HG03103 (cell line): ENCODE measurements at regions not wholly inside any gene's neighbourhood (a gene's known extent, or its start where the extent isn't known, plus 50 kb on each side); places are given as distances from the start of the nearest gene placed in this dataset.
"Not testable (repeated sequence)": the region's sequence is repeated elsewhere in the genome, so short reads cannot be mapped to it uniquely, and the experiment has no call there.

Experiments
- ATAC-seq: cut with Tn5 transposase; IDR thresholded peaks from one replicate; pipeline ENCODE4 v1.9.1; 2021; ENCODE audit warnings: low read depth; ENCODE audit not compliant: unreplicated experiment

DNA sequence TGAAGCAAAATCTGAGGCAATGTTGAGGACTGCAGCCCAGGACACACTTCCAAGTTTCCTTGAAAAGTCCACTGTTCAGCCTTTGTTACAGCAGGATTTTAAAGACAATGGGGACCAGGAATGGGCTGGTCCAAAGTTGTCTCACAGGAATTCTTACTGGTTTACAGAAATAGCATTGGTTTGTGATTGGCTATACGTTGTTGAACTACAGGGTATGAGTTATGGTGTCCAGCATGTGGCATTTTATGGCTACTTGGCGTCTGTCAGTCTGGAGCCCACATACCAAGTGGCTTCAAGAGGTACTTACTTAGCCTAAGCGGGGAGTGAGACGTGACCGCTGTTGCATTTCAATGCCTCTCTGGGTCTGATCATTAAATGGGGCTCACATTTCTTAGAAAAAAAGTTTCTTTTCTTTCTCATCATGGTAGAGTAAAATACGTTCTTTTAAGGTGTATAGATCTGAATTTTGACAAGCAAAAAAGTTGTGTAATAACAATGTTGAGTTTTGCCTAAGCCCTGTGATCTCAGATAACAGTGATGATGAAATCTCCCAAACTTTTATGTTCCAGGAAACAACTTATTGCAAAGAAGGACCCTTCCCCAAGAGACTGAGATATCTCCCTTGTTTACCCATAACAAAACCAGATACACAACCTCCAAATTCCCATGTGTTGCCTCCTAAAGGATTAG, 100.0 kb upstream of the TRIM24 start:
- no peak for ATAC-seq

DNA sequence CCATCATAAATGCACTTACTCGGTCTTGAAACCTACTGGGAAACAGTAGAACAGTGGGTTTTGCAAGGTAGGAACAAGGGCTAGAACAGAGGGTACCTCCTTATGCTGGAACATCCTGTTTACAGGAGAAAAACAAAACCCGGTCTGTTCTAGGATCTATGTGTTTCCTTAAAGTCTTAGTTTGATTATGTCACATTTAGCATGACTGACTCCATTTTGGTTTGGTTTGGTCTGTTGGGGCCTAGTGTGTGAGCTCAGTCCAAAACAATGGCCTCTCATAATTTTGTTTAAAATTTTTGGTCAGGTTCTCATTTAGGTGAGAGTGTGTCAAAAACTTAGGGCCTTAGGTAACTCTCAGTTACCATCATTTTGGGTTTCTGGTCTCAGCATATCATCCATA, 96.3 kb upstream of the TRIM24 start:
- no peak for ATAC-seq

DNA sequence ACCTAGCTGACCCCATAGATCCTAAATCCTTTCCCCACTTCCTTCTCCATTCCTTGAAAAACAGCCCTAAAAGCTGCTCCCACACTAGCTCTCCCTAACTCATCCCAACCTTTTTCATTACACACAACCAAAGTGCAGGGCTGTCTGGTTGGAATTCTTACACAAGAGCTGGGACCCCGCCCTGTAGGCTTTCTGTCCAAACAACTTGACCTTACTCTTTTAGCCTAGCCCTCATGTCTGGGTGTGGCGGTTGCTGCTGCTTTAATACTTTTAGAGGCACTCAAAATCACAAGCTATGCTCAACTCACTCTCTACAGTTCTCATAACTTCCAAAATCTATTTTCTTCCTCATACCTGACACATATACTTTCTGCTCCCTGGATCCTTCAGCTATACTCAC, 93.9 kb upstream of the TRIM24 start:
- ATAC-seq = not testable (repeated sequence)

DNA sequence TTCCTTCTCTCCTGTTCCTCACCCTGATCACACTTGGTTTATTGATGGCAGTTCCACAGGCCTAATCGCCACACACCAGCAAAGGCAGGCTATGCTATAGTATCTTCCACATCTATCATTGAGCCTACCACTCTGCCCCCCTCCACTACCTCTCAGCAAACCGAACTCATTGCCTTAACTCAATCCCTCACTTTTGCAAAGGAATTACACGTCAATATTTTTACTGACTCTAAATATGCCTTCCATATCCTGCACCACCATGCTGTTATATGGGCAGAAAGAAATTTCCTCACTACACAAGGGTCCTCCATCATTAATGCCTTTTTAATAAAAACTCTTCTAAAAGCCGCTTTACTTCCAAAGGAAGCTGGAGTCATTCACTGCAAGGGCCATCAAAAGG, 93.4 kb upstream of the TRIM24 start:
- ATAC-seq = not testable (repeated sequence)

DNA sequence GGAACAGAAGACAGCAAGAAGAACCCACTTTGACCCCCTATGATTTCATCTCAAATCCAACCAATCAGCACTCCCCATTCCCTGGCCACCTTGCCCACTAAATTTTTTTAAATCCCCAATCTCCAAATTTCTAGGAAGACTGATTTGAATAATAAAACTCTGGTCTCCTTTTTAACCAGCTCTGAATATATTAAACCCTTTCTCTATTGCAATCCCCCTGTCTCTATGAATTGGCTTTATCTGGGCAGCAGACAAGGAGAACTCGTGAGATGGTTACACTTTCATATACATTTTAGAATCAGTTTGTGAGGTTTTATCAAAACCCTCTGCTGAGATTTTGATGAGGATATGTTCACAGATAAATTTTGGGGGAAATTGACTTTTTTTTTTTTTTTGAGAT, 90.3 kb upstream of the TRIM24 start:
- no peak for ATAC-seq

DNA sequence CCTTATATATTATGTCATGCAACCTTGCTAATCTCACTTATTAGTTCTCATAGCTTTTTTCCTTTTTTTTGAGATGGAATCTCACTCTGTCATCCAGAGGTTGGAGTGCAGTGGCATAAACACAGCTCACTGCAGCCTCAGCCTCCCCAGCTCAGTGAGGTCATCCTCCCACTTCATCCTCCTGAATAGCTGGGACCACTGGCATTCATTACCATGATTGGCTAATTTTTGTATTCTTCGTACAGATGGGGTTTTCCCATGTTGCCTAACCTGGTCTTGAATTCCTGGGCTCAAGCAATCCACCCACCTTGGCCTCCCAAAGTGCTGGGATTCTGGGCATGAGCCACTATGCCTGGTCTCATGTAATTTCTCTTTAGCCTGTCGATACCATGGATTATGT, 89.1 kb upstream of the TRIM24 start:
- ATAC-seq = no peak

DNA sequence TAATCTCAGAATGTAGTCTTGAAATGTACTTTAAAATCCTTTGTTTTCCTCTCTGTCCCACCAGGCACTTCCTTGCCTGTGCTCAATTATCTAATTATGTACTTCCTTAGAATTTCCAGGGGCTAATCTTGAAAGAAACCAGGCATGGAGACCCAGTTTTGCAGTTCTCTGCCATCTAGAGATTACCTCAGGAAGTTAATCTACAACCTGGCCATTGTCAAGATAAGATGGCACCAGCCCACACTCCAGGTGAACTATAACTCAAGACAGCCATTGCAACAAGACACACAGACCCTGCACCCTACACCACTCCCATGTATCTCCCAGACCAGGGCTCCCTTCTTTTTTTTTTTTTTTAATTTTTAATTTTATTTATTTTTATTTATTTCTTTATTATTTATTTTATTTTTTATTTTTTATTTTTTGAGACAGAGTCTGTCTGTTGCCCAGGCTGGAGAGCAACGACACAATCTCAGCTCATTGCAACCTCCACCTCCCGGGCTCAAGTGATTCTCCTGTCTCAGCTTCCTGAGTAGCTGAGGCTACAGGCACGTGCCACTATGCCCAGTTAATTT, 85.9 kb upstream of the TRIM24 start:
- no peak for ATAC-seq

DNA sequence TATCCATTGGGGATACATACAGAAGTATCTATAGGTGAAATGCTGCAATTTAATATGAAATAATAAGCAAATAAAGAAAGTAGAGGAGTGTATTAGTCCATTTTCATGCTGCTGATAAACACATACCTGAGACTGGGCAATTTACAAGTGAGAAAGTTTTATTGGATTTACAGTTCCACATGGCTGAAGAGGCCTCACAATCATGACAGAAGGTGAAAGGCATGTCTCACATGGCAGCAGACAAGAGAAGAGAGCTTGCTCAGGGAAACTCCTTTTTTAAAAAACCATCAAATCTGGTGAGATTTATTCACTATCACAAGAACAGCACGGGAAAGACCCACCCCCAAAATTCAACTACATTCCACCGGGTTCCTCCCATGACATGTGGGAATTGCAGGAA, 82.8 kb upstream of the TRIM24 start:
- ATAC-seq = no peak

DNA sequence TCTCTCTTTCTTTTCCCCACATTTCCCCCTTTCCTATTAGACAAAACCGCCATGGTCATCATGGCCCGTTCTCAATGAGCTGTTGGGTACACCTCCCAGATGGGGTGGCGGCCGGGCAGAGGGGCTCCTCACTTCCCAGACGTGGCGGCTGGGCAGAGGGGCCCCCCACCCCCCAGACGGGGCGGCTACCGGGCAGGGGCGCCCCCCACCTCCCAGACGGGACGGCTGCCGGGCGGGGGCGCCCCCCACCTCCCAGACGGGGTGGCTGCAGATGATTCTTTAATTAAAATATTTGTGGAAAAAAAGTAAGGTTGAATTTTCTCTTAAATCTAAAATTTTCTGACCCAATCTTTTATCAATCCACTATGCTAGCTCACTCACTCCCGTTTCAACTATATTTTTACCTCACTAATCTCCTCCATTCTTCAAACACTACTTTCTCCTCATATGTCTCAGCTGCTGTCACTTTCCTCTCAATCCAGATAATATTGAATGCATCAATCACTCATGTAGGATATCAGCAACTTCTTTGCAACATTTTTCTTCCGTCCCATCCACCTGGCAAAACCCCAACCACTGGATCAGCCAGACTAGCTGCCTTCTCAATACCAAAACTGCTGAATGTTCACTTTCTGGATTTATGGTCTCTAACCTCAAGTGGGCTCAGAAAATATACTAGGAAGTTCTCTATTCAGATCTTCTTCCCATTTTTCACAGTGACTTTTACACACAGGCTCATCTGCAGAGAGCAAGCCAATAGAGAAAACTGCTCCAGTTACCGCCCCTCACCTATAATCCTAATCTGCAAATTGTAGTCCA, 81.1 kb upstream of the TRIM24 start:
- no peak for ATAC-seq

DNA sequence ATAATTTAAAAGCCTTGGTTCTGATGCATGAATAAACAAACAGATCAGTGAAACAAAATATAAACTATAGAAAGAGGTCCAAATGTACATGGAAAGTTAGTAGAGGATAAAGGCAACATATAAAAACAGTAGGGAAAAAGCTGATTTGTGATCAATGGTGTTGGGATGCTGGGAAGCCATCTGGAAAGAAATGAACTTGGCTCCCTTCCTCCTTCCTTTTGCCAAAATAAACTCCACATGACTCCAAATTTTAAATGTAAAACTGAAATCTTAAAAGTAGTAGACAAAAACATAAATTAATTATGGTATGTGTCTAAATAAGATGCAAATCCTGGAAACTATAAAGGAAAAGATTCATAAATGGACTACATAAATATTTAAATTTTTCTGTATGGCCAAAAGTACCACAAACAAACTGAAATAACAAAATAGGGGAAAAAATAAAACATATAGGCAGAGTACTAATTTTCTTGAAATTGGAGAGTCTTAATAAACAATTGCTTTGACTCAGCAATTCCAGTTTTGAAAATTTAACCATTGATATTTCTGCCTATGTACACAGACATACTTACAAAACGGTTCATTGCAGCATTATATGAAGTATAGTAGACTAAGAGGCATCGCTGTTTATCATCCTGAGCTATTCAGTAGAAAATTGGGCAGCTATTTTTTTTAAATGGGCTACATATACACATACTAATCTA, 77.0 kb upstream of the TRIM24 start:
- ATAC-seq = no peak

DNA sequence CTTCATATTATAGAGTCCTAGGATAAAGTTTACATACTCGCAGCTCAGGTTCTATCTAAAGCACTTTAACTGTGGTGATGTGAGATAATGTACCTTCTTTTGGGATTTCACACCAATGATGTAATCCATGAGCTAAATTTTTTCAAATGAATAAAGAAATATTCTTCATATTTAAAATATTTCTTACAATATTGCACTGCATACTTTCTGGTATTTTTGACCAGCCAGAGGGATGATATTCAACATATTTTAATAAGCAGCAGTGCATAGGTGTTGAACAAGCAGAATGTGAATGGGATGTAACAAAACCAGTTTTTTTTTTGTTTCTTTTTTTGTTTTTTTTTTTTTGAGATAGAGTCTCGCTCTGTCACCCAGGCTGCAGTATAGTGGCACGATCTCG, 73.2 kb upstream of the TRIM24 start:
- ATAC-seq = no peak

DNA sequence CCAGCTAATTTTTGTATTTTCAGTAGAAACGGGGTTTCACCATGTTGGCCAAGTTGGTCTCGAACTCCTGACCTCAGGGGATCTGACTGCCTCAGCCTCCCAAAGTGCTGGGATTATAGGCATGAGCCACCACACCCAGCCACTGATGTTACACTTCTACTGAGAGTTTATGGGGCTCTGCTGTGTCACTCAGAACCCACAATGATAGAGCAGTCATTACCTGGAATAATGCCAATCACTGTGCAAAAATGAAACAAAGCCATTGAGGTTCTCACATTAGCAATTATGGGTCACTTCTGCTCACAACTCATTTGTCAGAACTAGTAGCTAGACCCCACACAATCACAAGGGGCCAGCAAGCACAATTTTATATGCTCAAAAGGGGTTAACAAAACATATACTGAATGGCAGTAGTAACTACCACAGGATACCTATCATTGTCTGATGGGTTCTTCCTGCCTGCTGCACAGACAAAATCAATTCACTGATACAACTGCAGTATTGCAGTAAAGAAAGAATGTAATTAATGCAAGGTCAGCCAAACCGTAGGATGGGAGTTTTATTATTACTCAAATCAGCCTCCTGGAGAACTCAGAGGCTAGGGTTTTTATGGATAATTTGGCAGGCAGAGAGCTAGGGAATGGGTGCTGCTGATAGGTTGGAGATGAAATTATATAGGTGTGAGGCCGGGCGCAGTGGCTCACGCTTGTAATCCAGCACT, 72.1 kb upstream of the TRIM24 start:
- no peak for ATAC-seq

DNA sequence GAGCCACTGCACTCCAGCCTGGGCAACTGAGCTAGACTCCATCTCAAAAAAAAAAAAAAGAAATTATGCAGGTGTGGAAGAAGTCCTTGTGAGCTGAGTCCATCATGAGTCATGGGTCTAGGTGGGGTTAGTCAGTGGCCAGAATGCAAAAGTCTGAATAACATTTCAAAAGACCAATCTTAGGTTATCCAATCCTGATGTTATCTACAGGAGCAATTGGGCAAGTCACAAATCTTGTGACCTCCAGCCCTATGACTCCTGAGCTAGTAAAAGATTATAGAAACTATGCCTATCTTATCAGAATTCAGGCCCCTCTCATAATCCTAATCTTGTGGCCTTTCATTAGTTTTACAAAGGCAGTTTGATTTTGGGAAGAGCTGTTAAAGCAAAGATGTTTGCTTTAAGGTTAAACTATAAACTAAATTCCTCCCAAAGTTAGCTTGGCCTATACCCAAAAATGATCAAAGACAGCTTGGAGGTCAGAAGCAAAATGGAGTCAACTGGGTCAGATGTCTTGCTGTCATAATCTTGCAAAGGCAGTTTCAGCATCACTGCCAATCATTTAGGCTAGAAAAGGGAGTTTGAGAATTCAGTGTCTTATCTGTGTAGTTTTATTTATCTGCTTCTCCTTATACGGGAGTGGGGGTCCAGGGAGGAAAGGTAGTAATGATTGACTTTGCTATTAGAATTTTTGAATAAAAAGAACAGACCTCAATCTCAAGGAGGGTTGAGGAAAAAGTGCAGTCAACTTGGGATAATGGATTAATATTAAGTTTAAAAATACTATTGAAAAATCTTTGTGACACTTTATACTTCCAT, 71.2 kb upstream of the TRIM24 start:
- ATAC-seq = no peak

DNA sequence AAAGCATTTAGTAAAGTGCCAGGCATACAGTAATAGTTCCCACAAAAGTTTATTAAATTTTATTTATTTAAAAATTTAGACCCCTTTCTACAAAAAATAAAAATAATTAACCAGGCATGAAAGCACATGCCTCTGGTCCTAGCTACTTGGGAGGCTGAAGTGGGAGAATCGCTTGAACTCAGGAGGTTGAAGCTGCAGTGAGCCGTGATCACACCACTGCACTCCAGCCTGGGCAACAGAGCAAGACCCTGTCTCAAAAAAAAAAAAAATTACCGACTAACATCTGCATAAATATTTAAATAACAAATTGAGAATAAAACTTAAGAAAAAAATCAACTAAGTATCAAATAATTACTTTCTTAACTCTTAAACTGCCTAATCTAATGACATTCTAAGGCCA, 64.3 kb upstream of the TRIM24 start:
- no peak for ATAC-seq

DNA sequence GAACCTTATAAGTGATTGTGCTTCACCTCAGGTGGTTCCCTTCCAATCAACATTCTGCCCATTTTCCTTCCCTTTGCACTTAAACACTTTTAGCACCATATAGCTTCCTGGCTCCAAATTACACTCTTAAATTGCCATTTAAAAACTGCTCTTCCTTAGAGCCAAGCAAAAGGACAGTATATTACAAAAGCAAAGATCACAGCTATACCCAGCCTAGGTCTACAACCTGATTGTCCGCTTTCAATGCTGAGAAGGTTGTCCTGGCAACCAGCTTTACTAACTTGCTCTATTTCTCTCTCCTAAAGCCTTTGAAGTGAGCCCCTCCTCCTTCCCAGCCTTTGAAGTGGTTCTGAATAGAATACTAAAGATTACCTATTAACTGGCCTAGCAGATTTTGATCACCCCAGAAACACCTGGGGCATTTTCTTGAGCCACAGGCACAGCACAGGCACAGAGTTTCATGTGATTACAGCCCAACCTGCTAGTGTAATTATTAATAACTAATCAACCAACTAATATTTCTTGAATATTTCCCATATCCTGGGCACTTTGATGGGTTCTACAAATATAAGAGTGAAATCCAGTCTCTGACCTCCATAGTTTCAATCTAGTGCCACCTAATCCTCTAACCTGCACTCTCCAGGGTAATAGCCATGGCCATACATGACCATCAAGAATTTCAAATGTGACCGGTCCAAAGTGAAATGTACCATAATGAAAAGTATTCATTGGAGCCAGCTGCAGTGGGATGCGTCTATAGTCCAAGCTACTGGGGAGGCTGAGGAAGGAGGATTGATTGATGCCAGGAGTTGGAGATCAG, 63.6 kb upstream of the TRIM24 start:
- peak; percentile 80 for ATAC-seq

DNA sequence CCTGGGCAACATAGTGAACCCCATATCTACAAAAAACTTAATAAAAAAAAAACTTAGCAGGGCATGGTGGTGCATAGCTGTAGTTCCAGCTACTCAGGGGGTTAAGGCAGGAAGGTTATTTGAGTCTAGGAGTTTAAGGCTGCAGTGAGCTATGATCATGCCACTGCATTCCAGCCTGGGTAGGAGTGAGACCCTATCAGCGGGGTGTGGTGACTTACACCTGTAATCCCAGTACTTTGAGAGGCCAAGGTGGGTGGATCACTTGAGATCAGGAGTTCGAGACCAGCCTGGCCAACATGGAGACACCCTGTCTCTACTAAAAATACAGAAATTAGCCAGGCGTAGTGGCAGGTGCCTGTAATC, 63.0 kb upstream of the TRIM24 start:
- not testable (repeated sequence) for ATAC-seq

DNA sequence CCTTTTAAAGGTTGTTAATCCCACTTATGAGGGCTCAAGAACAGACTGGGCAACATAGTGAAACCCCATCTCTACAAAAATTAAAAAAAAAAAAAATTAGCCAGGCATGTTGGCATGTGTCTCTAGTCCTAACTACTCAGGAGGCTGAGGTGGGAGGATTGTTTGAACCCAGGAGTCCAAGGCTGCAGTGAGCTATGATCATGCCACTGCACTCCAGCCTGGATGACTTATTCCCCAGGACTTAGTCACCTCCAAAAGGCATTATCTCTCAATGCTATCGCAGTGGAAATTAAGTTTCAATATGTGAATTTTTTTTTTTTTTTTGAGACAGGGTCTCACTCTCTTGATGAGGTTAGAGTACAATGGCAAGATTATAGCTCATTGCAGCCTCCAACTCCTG, 61.2 kb upstream of the TRIM24 start:
- no peak for ATAC-seq

DNA sequence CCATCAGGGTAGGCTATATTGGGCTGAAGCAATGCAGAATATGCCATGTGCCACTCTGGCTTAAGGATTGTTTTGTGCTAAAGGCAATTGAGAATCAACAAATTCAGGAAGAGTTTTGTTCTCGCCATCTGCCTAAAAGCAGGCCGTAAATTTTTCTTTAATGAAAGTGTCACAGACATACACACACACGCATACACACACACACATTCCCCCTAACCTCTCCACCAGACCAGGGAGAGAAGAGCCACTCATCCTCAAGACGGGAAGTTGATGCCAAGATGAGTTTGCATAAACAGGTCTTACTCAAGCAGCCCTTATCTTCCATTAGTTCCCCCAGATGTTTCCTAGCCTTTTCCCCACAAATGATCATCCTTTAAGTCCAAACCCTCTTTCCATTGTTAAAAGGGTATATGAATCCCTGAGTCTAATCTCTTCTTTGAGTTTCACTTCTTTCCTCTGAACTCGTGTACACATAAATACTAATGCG, 59.6 kb upstream of the TRIM24 start:
- ATAC-seq = no peak

DNA sequence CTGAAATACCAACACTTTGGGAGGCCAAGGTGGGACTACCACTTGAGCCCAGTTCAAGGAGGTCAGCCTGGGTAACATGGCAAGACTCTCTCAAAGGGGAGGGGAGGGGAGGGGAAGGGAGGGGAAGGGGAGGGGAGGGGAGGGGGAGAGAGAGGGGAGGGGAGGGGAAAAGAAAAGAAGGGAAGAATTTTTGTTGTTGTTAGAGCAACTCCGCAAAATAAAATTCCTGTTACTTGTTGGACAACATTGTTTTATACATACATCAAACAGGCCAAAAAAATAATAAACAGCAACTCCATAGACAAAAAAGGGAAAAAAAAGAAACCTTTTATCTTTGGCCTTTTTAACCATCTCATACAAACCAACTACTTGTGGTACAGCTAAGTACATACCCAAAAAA, 57.3 kb upstream of the TRIM24 start:
- ATAC-seq = no peak
